Stimulated activated effector memory CD8-positive, alpha-beta T cell treated with anti-CD3 and anti-CD28 coated beads, Interleukin-12 subunit alpha, Interleukin-12 subunit beta, amount 100 ng/mL, for 72 hours (primary cell): ENCODE measurements at regions not wholly inside any gene's neighbourhood (a gene's known extent, or its start where the extent isn't known, plus 50 kb on each side); places are given as distances from the start of the nearest gene placed in this dataset.

Experiments used
- ATAC-seq: fragments of 150-1000 bp; cut with Tn5 transposase; 2 replicates; pipeline ENCODE4 v1.10.0; 2021
- DNase-seq, 2 donors: peaks; one replicate each; pipeline ENCODE4 v3.0.0; 2021 to 2022; ENCODE audit warnings: low spot score in 2 of 2
- H3K27ac Mint-ChIP-seq: one replicate; pipeline ENCODE4 v1.8.0; 2022; ENCODE audit warnings: mild to moderate bottlenecking, mixed read lengths
- H3K36me3 Mint-ChIP-seq: one replicate; pipeline ENCODE4 v1.8.0; 2022; ENCODE audit warnings: mild to moderate bottlenecking, mixed read lengths
- H3K4me1 Mint-ChIP-seq: one replicate; pipeline ENCODE4 v1.8.0; 2022; ENCODE audit warnings: mixed read lengths
- H3K4me3 Mint-ChIP-seq: one replicate; pipeline ENCODE4 v1.8.0; 2022; ENCODE audit warnings: mild to moderate bottlenecking, mixed read lengths
- H3K9me3 Mint-ChIP-seq: one replicate; pipeline ENCODE4 v1.8.0; 2022; ENCODE audit warnings: mixed read lengths

- no peak overlapping the region for H3K4me3 Mint-ChIP-seq
- no peaks in the 10 kb centered on the region for H3K4me1 Mint-ChIP-seq
- no peaks in the 10 kb centered on the region for H3K9me3 Mint-ChIP-seq
- no peak overlapping the region for H3K27ac Mint-ChIP-seq
- DNase-seq (no peak), ATAC-seq (no peak)
- H3K36me3 Mint-ChIP-seq: no peaks in the 10 kb centered on the region
Measured at GRCh38 chr17:15090533-15090932, 174.6 kb downstream of the PMP22 start.

GRCh38 chr17:15087946-15088345 lies 177.2 kb downstream of the PMP22 start:
- H3K9me3 Mint-ChIP-seq: no peaks in the 10 kb centered on the region

GRCh38 chr17:15086776-15087295 lies 178.3 kb downstream of the PMP22 start:
- H3K4me3 Mint-ChIP-seq: no peak overlapping the region
- DNase-seq (no peak), ATAC-seq (no peak)
- H3K9me3 Mint-ChIP-seq: no peaks in the 10 kb centered on the region
- no peaks in the 10 kb centered on the region for H3K4me1 Mint-ChIP-seq
- no peak overlapping the region for H3K27ac Mint-ChIP-seq
- no peaks in the 10 kb centered on the region for H3K36me3 Mint-ChIP-seq

More at GRCh38 chr17:15087946-15088345, 177.2 kb downstream of the PMP22 start:
- DNase-seq (no peak), ATAC-seq (no peak)
- Mint-ChIP-seq H3K4me1 (no peaks in the 10 kb centered on the region), H3K36me3 (no peaks in the 10 kb centered on the region), H3K27ac (no peak overlapping the region), H3K4me3 (no peak overlapping the region)

GRCh38 chr17:15085890-15086677 lies 179.0 kb downstream of the PMP22 start:
- Mint-ChIP-seq H3K9me3 (no peaks in the 10 kb centered on the region), H3K4me3 (no peak overlapping the region), H3K36me3 (no peaks in the 10 kb centered on the region), H3K4me1 (no peaks in the 10 kb centered on the region), H3K27ac (no peak overlapping the region)
- DNase-seq (no peak), ATAC-seq (no peak)

- Mint-ChIP-seq H3K36me3 (no peaks in the 10 kb centered on the region), H3K27ac (no peak overlapping the region), H3K4me1 (no peaks in the 10 kb centered on the region), H3K4me3 (no peak overlapping the region), H3K9me3 (no peaks in the 10 kb centered on the region)
- DNase-seq (no peak), ATAC-seq (no peak)
Measured at GRCh38 chr17:15083225-15083624, 181.9 kb downstream of the PMP22 start.

- DNase-seq (no peak), ATAC-seq (no peak)
- H3K27ac Mint-ChIP-seq: no peak overlapping the region
- no peaks in the 10 kb centered on the region for H3K4me1 Mint-ChIP-seq
- H3K9me3 Mint-ChIP-seq: no peaks in the 10 kb centered on the region
- H3K36me3 Mint-ChIP-seq: no peaks in the 10 kb centered on the region
- no peak overlapping the region for H3K4me3 Mint-ChIP-seq
Measured at GRCh38 chr17:15081008-15081407, 184.1 kb downstream of the PMP22 start.

GRCh38 chr17:15078570-15078969 lies 186.6 kb downstream of the PMP22 start:
- no peaks in the 10 kb centered on the region for H3K9me3 Mint-ChIP-seq
- ATAC-seq: no peak
- no peaks in the 10 kb centered on the region for H3K4me1 Mint-ChIP-seq
- no peaks in the 10 kb centered on the region for H3K36me3 Mint-ChIP-seq
- H3K4me3 Mint-ChIP-seq: no peak overlapping the region
- no peak overlapping the region for H3K27ac Mint-ChIP-seq
- no peak for DNase-seq

GRCh38 chr17:15076991-15077663 lies 188.0 kb downstream of the PMP22 start:
- H3K36me3 Mint-ChIP-seq: no peaks in the 10 kb centered on the region
- no peak overlapping the region for H3K4me3 Mint-ChIP-seq
- DNase-seq (no peak), ATAC-seq (no peak)
- H3K27ac Mint-ChIP-seq: no peak overlapping the region
- H3K4me1 Mint-ChIP-seq: no peaks in the 10 kb centered on the region
- H3K9me3 Mint-ChIP-seq: no peaks in the 10 kb centered on the region

- ATAC-seq (no peak), DNase-seq (no peak)
- H3K9me3 Mint-ChIP-seq: peaks cover 3% of the 10 kb centered on the region
- no peak overlapping the region for H3K27ac Mint-ChIP-seq
- H3K4me1 Mint-ChIP-seq: no peaks in the 10 kb centered on the region
- H3K36me3 Mint-ChIP-seq: no peaks in the 10 kb centered on the region
- no peak overlapping the region for H3K4me3 Mint-ChIP-seq
Measured at GRCh38 chr17:15051933-15052332, 213.2 kb downstream of the PMP22 start.

- no peaks in the 10 kb centered on the region for H3K36me3 Mint-ChIP-seq
- H3K27ac Mint-ChIP-seq: no peak overlapping the region
- peaks cover 1% of the 10 kb centered on the region for H3K9me3 Mint-ChIP-seq
- ATAC-seq (no peak), DNase-seq (no peak)
- H3K4me1 Mint-ChIP-seq: no peaks in the 10 kb centered on the region
- no peak overlapping the region for H3K4me3 Mint-ChIP-seq
Measured at GRCh38 chr17:15049795-15050160, 215.3 kb downstream of the PMP22 start.

GRCh38 chr17:15048933-15049794 lies 216.0 kb downstream of the PMP22 start:
- Mint-ChIP-seq H3K9me3 (no peaks in the 10 kb centered on the region), H3K36me3 (no peaks in the 10 kb centered on the region)

GRCh38 chr17:15048381-15048780 lies 216.7 kb downstream of the PMP22 start:
- ATAC-seq: no peak
- Mint-ChIP-seq H3K36me3 (no peaks in the 10 kb centered on the region), H3K9me3 (no peaks in the 10 kb centered on the region), H3K4me1 (no peaks in the 10 kb centered on the region), H3K27ac (no peak overlapping the region), H3K4me3 (no peak overlapping the region)
- no peak for DNase-seq

More at GRCh38 chr17:15048933-15049794, 216.0 kb downstream of the PMP22 start:
- Mint-ChIP-seq H3K4me1 (no peaks in the 10 kb centered on the region), H3K4me3 (no peak overlapping the region), H3K27ac (no peak overlapping the region)
- ATAC-seq (no peak), DNase-seq (no peak)

GRCh38 chr17:15042311-15042710 lies 222.8 kb downstream of the PMP22 start:
- no peaks in the 10 kb centered on the region for H3K4me1 Mint-ChIP-seq
- ATAC-seq (no peak), DNase-seq (no peak)
- H3K36me3 Mint-ChIP-seq: no peaks in the 10 kb centered on the region
- H3K27ac Mint-ChIP-seq: no peak overlapping the region
- H3K9me3 Mint-ChIP-seq: no peaks in the 10 kb centered on the region
- no peak overlapping the region for H3K4me3 Mint-ChIP-seq

GRCh38 chr17:15039366-15039765 lies 225.8 kb downstream of the PMP22 start:
- DNase-seq (no peak), ATAC-seq (no peak)
- Mint-ChIP-seq H3K36me3 (no peaks in the 10 kb centered on the region), H3K9me3 (peaks cover 4% of the 10 kb centered on the region), H3K4me1 (no peaks in the 10 kb centered on the region), H3K27ac (no peak overlapping the region), H3K4me3 (no peak overlapping the region)

- peaks cover 4% of the 10 kb centered on the region for H3K9me3 Mint-ChIP-seq
- no peak overlapping the region for H3K27ac Mint-ChIP-seq
- H3K4me3 Mint-ChIP-seq: no peak overlapping the region
- no peaks in the 10 kb centered on the region for H3K36me3 Mint-ChIP-seq
- H3K4me1 Mint-ChIP-seq: no peaks in the 10 kb centered on the region
- DNase-seq (no peak), ATAC-seq (no peak)
Measured at GRCh38 chr17:15038656-15039055, 226.5 kb downstream of the PMP22 start.
